ENCODE measurements at regions not wholly inside any gene's neighbourhood (a gene's known extent, or its start where the extent isn't known, plus 50 kb on each side); places are given as distances from the start of the nearest gene placed in this dataset.

DNA sequence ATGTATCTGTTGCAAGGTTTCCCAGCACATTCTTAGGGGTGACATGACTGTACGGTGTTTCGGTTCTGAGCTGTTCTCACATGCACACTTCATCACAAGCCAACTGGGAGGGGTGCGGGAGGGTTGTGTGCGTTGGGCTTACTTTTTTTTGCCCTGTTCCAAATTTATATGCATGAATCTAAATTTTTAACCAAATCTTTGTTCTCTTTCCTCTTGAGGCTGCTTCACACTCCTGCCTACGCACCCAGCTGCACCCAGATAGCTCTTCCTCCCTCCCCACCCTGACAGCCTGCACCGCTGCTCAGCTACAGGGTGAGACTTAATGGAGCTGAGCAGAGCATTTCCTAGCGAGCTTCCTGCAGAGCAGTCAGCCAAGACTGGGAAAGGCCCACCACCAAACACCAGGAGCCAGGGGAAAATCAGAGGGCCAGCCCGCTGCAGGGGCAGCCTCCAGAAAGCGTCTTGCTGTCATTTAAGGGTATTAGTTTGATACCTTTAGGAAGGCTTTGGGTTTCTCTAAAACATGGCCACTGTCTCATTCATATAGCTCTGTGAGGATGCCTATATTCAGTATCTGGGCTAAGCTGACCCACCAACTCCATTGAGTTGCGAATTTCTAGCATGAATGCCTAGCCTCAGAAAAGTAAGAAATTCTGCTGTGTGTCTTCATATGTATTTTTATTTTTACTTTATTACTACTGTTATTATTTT, 84.5 kb downstream of the POU3F3 start:
- TF ChIP-seq, protein P1, sequence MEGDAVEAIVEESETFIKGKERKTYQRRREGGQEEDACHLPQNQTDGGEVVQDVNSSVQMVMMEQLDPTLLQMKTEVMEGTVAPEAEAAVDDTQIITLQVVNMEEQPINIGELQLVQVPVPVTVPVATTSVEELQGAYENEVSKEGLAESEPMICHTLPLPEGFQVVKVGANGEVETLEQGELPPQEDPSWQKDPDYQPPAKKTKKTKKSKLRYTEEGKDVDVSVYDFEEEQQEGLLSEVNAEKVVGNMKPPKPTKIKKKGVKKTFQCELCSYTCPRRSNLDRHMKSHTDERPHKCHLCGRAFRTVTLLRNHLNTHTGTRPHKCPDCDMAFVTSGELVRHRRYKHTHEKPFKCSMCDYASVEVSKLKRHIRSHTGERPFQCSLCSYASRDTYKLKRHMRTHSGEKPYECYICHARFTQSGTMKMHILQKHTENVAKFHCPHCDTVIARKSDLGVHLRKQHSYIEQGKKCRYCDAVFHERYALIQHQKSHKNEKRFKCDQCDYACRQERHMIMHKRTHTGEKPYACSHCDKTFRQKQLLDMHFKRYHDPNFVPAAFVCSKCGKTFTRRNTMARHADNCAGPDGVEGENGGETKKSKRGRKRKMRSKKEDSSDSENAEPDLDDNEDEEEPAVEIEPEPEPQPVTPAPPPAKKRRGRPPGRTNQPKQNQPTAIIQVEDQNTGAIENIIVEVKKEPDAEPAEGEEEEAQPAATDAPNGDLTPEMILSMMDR (IDR thresholded peaks at IDR 0.05), result no peak
- TF ChIP-seq POLR2AphosphoS5 (IDR thresholded peaks at IDR 0.05; ENCODE audit: low read depth, low read length) (no peak), SIN3A (IDR thresholded peaks at IDR 0.05; ENCODE audit: borderline replicate concordance, insufficient read depth, low read depth, low read length) (no peak), TCF7L2 (IDR thresholded peaks at IDR 0.05; ENCODE audit: low read depth, low read length) (no peak)
- TF ChIP-seq, protein P2, sequence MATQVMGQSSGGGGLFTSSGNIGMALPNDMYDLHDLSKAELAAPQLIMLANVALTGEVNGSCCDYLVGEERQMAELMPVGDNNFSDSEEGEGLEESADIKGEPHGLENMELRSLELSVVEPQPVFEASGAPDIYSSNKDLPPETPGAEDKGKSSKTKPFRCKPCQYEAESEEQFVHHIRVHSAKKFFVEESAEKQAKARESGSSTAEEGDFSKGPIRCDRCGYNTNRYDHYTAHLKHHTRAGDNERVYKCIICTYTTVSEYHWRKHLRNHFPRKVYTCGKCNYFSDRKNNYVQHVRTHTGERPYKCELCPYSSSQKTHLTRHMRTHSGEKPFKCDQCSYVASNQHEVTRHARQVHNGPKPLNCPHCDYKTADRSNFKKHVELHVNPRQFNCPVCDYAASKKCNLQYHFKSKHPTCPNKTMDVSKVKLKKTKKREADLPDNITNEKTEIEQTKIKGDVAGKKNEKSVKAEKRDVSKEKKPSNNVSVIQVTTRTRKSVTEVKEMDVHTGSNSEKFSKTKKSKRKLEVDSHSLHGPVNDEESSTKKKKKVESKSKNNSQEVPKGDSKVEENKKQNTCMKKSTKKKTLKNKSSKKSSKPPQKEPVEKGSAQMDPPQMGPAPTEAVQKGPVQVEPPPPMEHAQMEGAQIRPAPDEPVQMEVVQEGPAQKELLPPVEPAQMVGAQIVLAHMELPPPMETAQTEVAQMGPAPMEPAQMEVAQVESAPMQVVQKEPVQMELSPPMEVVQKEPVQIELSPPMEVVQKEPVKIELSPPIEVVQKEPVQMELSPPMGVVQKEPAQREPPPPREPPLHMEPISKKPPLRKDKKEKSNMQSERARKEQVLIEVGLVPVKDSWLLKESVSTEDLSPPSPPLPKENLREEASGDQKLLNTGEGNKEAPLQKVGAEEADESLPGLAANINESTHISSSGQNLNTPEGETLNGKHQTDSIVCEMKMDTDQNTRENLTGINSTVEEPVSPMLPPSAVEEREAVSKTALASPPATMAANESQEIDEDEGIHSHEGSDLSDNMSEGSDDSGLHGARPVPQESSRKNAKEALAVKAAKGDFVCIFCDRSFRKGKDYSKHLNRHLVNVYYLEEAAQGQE (IDR thresholded peaks at IDR 0.05; ENCODE audit: insufficient read depth in 1 of 2, low read depth in 2 of 2, low read length in 1 of 2), result no peak
